ENCODE measurements at regions not wholly inside any gene's neighbourhood (a gene's known extent, or its start where the extent isn't known, plus 50 kb on each side); places are given as distances from the start of the nearest gene placed in this dataset.

- no peaks in the 10 kb centered on the region for H3K36me3 Mint-ChIP-seq
- TF ChIP-seq CTCF (conservative IDR thresholded peaks at IDR 0.05), result peak; percentile 87
- DNase-seq (ENCODE audit: extremely low spot score, unreplicated experiment), result no peak
- no peak overlapping the region for H3K4me3 Mint-ChIP-seq
- no peaks in the 10 kb centered on the region for H3K4me1 Mint-ChIP-seq (ENCODE audit: unreplicated experiment)
- H3K9me3 Mint-ChIP-seq, result no peaks in the 10 kb centered on the region
- no peak overlapping the region for H3K27ac Mint-ChIP-seq
- peaks cover 46% of the 10 kb centered on the region for H3K27me3 Mint-ChIP-seq
Observed at GRCh38 chr17:33674685-33675084, 381.6 kb upstream of the ASIC2 start.

- Mint-ChIP-seq H3K4me1 (ENCODE audit: unreplicated experiment) (no peaks in the 10 kb centered on the region), H3K9me3 (no peaks in the 10 kb centered on the region)
Observed at GRCh38 chr17:33676444-33676843, 383.3 kb upstream of the ASIC2 start.

GRCh38 chr17:33679595-33679994 lies 386.5 kb upstream of the ASIC2 start:
- peaks cover 25% of the 10 kb centered on the region for H3K27me3 Mint-ChIP-seq
- DNase-seq (ENCODE audit: extremely low spot score, unreplicated experiment), result no peak
- no peaks in the 10 kb centered on the region for H3K9me3 Mint-ChIP-seq
- TF ChIP-seq CTCF (conservative IDR thresholded peaks at IDR 0.05), result no peak
- no peaks in the 10 kb centered on the region for H3K36me3 Mint-ChIP-seq
- H3K27ac Mint-ChIP-seq, result no peak overlapping the region
- no peaks in the 10 kb centered on the region for H3K4me1 Mint-ChIP-seq (ENCODE audit: unreplicated experiment)
- no peak overlapping the region for H3K4me3 Mint-ChIP-seq

More at GRCh38 chr17:33676444-33676843, 383.3 kb upstream of the ASIC2 start:
- no peaks in the 10 kb centered on the region for H3K36me3 Mint-ChIP-seq
- no peak overlapping the region for H3K27ac Mint-ChIP-seq
- H3K4me3 Mint-ChIP-seq, result no peak overlapping the region
- DNase-seq (ENCODE audit: extremely low spot score, unreplicated experiment), result no peak
- TF ChIP-seq CTCF (conservative IDR thresholded peaks at IDR 0.05), result no peak
- H3K27me3 Mint-ChIP-seq, result peaks cover 38% of the 10 kb centered on the region

GRCh38 chr17:33680472-33680871 lies 387.4 kb upstream of the ASIC2 start:
- no peak overlapping the region for H3K27ac Mint-ChIP-seq
- no peaks in the 10 kb centered on the region for H3K36me3 Mint-ChIP-seq
- peaks cover 27% of the 10 kb centered on the region for H3K27me3 Mint-ChIP-seq
- no peaks in the 10 kb centered on the region for H3K9me3 Mint-ChIP-seq
- H3K4me3 Mint-ChIP-seq, result no peak overlapping the region
- peaks cover 4% of the 10 kb centered on the region for H3K4me1 Mint-ChIP-seq (ENCODE audit: unreplicated experiment)
- DNase-seq (ENCODE audit: extremely low spot score, unreplicated experiment), result no peak
- no peak for TF ChIP-seq CTCF (conservative IDR thresholded peaks at IDR 0.05)

GRCh38 chr17:33682599-33682998 lies 389.5 kb upstream of the ASIC2 start:
- DNase-seq (ENCODE audit: extremely low spot score, unreplicated experiment), result no peak
- peaks cover 29% of the 10 kb centered on the region for H3K27me3 Mint-ChIP-seq
- no peak for TF ChIP-seq CTCF (conservative IDR thresholded peaks at IDR 0.05)

GRCh38 chr17:33684735-33685134 lies 391.6 kb upstream of the ASIC2 start:
- DNase-seq (ENCODE audit: extremely low spot score, unreplicated experiment), result no peak
- Mint-ChIP-seq H3K4me1 (ENCODE audit: unreplicated experiment) (peaks cover 9% of the 10 kb centered on the region), H3K36me3 (no peaks in the 10 kb centered on the region), H3K27ac (no peak overlapping the region), H3K4me3 (no peak overlapping the region), H3K9me3 (no peaks in the 10 kb centered on the region), H3K27me3 (peaks cover 36% of the 10 kb centered on the region)
- TF ChIP-seq CTCF (conservative IDR thresholded peaks at IDR 0.05), result no peak

More at GRCh38 chr17:33682599-33682998, 389.5 kb upstream of the ASIC2 start:
- Mint-ChIP-seq H3K27ac (no peak overlapping the region), H3K4me3 (no peak overlapping the region), H3K4me1 (ENCODE audit: unreplicated experiment) (peaks cover 5% of the 10 kb centered on the region), H3K36me3 (no peaks in the 10 kb centered on the region), H3K9me3 (no peaks in the 10 kb centered on the region)
